DOHH2 (cell line): ENCODE measurements at regions not wholly inside any gene's neighbourhood (a gene's known extent, or its start where the extent isn't known, plus 50 kb on each side); places are given as distances from the start of the nearest gene placed in this dataset.

ENCODE experiments used
- H3F3A ChIP-seq: fragments of 200-600 bp; sonication (generic), shearing (Covaris generic); 2 replicates; pipeline ENCODE4 v1.6.0; 2016; ENCODE audit warnings: antibody characterized with exemption, mild to moderate bottlenecking; ENCODE audit not compliant: control insufficient read depth, insufficient read depth
- H3K27ac ChIP-seq: fragments of 200-600 bp; sonication (generic); 2 replicates; pipeline ENCODE4 v1.5.1; 2014; ENCODE audit warnings: low read depth, mild to moderate bottlenecking, low read length, moderate library complexity
- H3K27me3 ChIP-seq: fragments of 200-600 bp; sonication (generic); 2 replicates; pipeline ENCODE4 v1.6.1; 2014; ENCODE audit warnings: mild to moderate bottlenecking, low read length, mixed read lengths; ENCODE audit not compliant: control insufficient read depth
- H3K36me3 ChIP-seq: fragments of 200-600 bp; sonication (generic); 2 replicates; pipeline ENCODE4 v1.6.1; 2014; ENCODE audit warnings: mild to moderate bottlenecking, low read length, moderate library complexity, mixed read lengths; ENCODE audit not compliant: control insufficient read depth
- H3K4me1 ChIP-seq: fragments of 200-600 bp; sonication (generic); 2 replicates; pipeline ENCODE4 v1.6.1; 2014; ENCODE audit warnings: mild to moderate bottlenecking, low read length, mixed read lengths; ENCODE audit not compliant: control insufficient read depth
- H3K4me2 ChIP-seq: fragments of 200-600 bp; sonication (generic); 2 replicates; pipeline ENCODE4 v1.6.0; 2014; ENCODE audit warnings: mild to moderate bottlenecking, low read length, moderate library complexity
- H3K4me3 ChIP-seq: fragments of 200-600 bp; sonication (generic); 2 replicates; pipeline ENCODE4 v1.5.1; 2014; ENCODE audit warnings: mild to moderate bottlenecking, low read length, mixed read lengths
- H3K79me2 ChIP-seq: fragments of 200-600 bp; sonication (generic); 2 replicates; pipeline ENCODE4 v1.6.1; 2014; ENCODE audit warnings: mild to moderate bottlenecking, low read length, mixed read lengths; ENCODE audit not compliant: control insufficient read depth
- H3K9me2 ChIP-seq: fragments of 200-600 bp; sonication (generic); replicated peaks from 2 replicates; pipeline ENCODE4 v1.6.1; 2014; ENCODE audit warnings: mild to moderate bottlenecking, low read length, mixed read lengths; ENCODE audit not compliant: control insufficient read depth
- H3K9me3 ChIP-seq: fragments of 200-600 bp; sonication (generic); 2 replicates; pipeline ENCODE4 v1.6.1; 2014; ENCODE audit warnings: antibody characterized with exemption, low read length, mixed read lengths; ENCODE audit not compliant: control insufficient read depth, insufficient read depth
- H4K20me1 ChIP-seq: fragments of 200-600 bp; sonication (generic); 2 replicates; pipeline ENCODE4 v1.6.0; 2014; ENCODE audit warnings: low read depth, mild to moderate bottlenecking, antibody characterized with exemption, low read length, moderate library complexity; ENCODE audit not compliant: control insufficient read depth, insufficient read depth
- CTCF ChIP-seq: fragments of 200-600 bp; sonication (generic); IDR thresholded peaks from one replicate; pipeline ENCODE4 v1.5.1; 2014; ENCODE audit warnings: antibody characterized with exemption, mild to moderate bottlenecking, low read depth, low read length; ENCODE audit not compliant: poor library complexity, severe bottlenecking
- EZH2phosphoT487 ChIP-seq: fragments of 200-600 bp; sonication (generic); IDR thresholded peaks from 2 replicates; pipeline ENCODE4 v1.6.1; 2017; ENCODE audit warnings: borderline replicate concordance, mild to moderate bottlenecking, antibody characterized with exemption, low read length, moderate library complexity, mixed read lengths

GRCh38 chr7:41627645-41628298 lies 75.1 kb downstream of the INHBA start:
- Histone ChIP-seq H3K9me3 (no peaks in the 10 kb centered on the region), H3K9me2 (no peaks in the 10 kb centered on the region), H3K27ac (no peak overlapping the region), H3K36me3 (no peaks in the 10 kb centered on the region), H3K27me3 (no peaks in the 10 kb centered on the region), H3K79me2 (no peaks in the 10 kb centered on the region), H4K20me1 (no peaks in the 10 kb centered on the region), H3F3A (no peaks in the 10 kb centered on the region), H3K4me2 (no peak overlapping the region), H3K4me3 (no peak overlapping the region), H3K4me1 (no peaks in the 10 kb centered on the region)
- TF ChIP-seq CTCF, result no peak
- no peak for TF ChIP-seq EZH2phosphoT487

DNA sequence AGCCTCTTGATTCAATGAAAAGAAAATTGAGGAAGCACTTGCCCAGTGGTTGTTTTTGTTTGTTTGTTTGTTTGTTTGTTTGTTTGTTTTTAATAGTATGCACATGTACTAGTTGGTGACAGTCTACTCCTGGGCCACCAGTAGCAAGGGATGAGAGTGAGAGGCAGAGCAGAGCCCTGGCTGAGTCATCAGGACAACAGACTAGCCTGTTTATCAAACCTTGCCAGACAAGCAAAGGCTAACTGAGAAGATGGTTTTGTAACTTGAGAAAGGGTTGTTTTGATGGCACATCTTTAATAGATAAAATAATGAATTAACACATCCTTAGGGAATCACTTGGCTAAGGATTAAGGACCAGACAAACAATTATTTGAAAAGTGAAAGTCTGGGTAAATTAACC lies 78.1 kb downstream of the INHBA start:
- Histone ChIP-seq H3F3A (no peaks in the 10 kb centered on the region), H3K27ac (no peak overlapping the region), H3K9me3 (no peaks in the 10 kb centered on the region), H3K9me2 (no peaks in the 10 kb centered on the region), H3K4me2 (no peak overlapping the region), H3K79me2 (no peaks in the 10 kb centered on the region), H3K4me3 (no peak overlapping the region), H4K20me1 (no peaks in the 10 kb centered on the region), H3K36me3 (no peaks in the 10 kb centered on the region), H3K27me3 (no peaks in the 10 kb centered on the region), H3K4me1 (no peaks in the 10 kb centered on the region)
- TF ChIP-seq CTCF (no peak), EZH2phosphoT487 (no peak)

- Histone ChIP-seq H3K27me3 (no peaks in the 10 kb centered on the region), H3K9me3 (no peaks in the 10 kb centered on the region), H3F3A (no peaks in the 10 kb centered on the region), H3K79me2 (no peaks in the 10 kb centered on the region), H3K27ac (no peak overlapping the region), H3K4me1 (no peaks in the 10 kb centered on the region), H3K9me2 (no peaks in the 10 kb centered on the region), H3K36me3 (no peaks in the 10 kb centered on the region), H4K20me1 (no peaks in the 10 kb centered on the region), H3K4me2 (no peak overlapping the region), H3K4me3 (no peak overlapping the region)
- TF ChIP-seq EZH2phosphoT487 (no peak), CTCF (no peak)
These were observed 80.7 kb downstream of the INHBA start for GRCh38 chr7:41621953-41622831.
